ENCODE measurements at regions not wholly inside any gene's neighbourhood (a gene's known extent, or its start where the extent isn't known, plus 50 kb on each side); places are given as distances from the start of the nearest gene placed in this dataset.

DNA sequence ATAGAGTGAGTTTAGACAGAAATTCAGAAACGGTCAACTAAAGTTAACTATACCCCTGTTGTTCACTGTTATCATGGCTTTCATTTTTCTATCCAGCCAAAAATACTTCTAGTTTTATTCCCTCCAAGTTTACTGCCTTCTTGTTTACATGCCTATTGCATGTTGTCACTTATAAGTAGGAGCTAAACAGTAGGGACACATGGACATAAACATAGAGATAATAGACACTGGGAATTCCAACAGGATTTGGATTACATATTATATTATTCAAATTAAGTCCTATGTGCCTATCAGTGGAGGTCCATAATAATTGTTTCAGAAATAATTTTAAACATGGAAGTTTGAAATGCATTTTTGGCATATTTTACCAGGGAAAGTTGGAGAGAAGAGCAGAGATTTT lies 269.1 kb upstream of the ZNF717 start:
- no peak for TF ChIP-seq ZNF830 (tag by site-specific recombination; IDR thresholded peaks at IDR 0.05; ENCODE audit: low read depth)
- TF ChIP-seq, protein P1, sequence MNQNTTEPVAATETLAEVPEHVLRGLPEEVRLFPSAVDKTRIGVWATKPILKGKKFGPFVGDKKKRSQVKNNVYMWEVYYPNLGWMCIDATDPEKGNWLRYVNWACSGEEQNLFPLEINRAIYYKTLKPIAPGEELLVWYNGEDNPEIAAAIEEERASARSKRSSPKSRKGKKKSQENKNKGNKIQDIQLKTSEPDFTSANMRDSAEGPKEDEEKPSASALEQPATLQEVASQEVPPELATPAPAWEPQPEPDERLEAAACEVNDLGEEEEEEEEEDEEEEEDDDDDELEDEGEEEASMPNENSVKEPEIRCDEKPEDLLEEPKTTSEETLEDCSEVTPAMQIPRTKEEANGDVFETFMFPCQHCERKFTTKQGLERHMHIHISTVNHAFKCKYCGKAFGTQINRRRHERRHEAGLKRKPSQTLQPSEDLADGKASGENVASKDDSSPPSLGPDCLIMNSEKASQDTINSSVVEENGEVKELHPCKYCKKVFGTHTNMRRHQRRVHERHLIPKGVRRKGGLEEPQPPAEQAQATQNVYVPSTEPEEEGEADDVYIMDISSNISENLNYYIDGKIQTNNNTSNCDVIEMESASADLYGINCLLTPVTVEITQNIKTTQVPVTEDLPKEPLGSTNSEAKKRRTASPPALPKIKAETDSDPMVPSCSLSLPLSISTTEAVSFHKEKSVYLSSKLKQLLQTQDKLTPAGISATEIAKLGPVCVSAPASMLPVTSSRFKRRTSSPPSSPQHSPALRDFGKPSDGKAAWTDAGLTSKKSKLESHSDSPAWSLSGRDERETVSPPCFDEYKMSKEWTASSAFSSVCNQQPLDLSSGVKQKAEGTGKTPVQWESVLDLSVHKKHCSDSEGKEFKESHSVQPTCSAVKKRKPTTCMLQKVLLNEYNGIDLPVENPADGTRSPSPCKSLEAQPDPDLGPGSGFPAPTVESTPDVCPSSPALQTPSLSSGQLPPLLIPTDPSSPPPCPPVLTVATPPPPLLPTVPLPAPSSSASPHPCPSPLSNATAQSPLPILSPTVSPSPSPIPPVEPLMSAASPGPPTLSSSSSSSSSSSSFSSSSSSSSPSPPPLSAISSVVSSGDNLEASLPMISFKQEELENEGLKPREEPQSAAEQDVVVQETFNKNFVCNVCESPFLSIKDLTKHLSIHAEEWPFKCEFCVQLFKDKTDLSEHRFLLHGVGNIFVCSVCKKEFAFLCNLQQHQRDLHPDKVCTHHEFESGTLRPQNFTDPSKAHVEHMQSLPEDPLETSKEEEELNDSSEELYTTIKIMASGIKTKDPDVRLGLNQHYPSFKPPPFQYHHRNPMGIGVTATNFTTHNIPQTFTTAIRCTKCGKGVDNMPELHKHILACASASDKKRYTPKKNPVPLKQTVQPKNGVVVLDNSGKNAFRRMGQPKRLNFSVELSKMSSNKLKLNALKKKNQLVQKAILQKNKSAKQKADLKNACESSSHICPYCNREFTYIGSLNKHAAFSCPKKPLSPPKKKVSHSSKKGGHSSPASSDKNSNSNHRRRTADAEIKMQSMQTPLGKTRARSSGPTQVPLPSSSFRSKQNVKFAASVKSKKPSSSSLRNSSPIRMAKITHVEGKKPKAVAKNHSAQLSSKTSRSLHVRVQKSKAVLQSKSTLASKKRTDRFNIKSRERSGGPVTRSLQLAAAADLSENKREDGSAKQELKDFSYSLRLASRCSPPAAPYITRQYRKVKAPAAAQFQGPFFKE (tag by site-specific recombination; IDR thresholded peaks at IDR 0.05; ENCODE audit: borderline replicate concordance) = no peak
- TF ChIP-seq, protein P2, sequence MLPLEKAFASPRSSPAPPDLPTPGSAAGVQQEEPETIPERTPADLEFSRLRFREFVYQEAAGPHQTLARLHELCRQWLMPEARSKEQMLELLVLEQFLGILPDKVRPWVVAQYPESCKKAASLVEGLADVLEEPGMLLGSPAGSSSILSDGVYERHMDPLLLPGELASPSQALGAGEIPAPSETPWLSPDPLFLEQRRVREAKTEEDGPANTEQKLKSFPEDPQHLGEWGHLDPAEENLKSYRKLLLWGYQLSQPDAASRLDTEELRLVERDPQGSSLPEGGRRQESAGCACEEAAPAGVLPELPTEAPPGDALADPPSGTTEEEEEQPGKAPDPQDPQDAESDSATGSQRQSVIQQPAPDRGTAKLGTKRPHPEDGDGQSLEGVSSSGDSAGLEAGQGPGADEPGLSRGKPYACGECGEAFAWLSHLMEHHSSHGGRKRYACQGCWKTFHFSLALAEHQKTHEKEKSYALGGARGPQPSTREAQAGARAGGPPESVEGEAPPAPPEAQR (tag by site-specific recombination; IDR thresholded peaks at IDR 0.05) = no peak
- TF ChIP-seq TCF7L2 (IDR thresholded peaks at IDR 0.05; ENCODE audit: borderline replicate concordance, low read depth, low read length) = no peak
- no peak for TF ChIP-seq ZNF701 (tag by site-specific recombination; IDR thresholded peaks at IDR 0.05)
- TF ChIP-seq ZNF639 (tag by site-specific recombination; IDR thresholded peaks at IDR 0.05) = no peak
- TF ChIP-seq ZNF473 (tag by site-specific recombination; IDR thresholded peaks at IDR 0.05) = no peak
- TF ChIP-seq ZNF37A (tag by site-specific recombination; IDR thresholded peaks at IDR 0.05) = no peak
- no peak for TF ChIP-seq ZNF366 (tag by site-specific recombination; conservative IDR thresholded peaks at IDR 0.05)
- TF ChIP-seq ZNF24 (tag by site-specific recombination; IDR thresholded peaks at IDR 0.05) = no peak
- no peak for TF ChIP-seq ZNF280C (tag by site-specific recombination; IDR thresholded peaks at IDR 0.05)
- TF ChIP-seq ZBTB26 (tag by site-specific recombination; optimal IDR thresholded peaks at IDR 0.05) = no peak
- TF ChIP-seq ZNF335 (tag by site-specific recombination; conservative IDR thresholded peaks at IDR 0.05) = no peak
- TF ChIP-seq ZNF121 (tag by site-specific recombination; IDR thresholded peaks at IDR 0.05) = no peak
- no peak for TF ChIP-seq ZNF174 (tag by site-specific recombination; IDR thresholded peaks at IDR 0.05)
- no peak for TF ChIP-seq ZNF426 (tag by site-specific recombination; IDR thresholded peaks at IDR 0.05)
- no peak for TF ChIP-seq ZNF354C (tag by site-specific recombination; IDR thresholded peaks at IDR 0.05; ENCODE audit: borderline replicate concordance, low read depth)
- TF ChIP-seq, protein P3, sequence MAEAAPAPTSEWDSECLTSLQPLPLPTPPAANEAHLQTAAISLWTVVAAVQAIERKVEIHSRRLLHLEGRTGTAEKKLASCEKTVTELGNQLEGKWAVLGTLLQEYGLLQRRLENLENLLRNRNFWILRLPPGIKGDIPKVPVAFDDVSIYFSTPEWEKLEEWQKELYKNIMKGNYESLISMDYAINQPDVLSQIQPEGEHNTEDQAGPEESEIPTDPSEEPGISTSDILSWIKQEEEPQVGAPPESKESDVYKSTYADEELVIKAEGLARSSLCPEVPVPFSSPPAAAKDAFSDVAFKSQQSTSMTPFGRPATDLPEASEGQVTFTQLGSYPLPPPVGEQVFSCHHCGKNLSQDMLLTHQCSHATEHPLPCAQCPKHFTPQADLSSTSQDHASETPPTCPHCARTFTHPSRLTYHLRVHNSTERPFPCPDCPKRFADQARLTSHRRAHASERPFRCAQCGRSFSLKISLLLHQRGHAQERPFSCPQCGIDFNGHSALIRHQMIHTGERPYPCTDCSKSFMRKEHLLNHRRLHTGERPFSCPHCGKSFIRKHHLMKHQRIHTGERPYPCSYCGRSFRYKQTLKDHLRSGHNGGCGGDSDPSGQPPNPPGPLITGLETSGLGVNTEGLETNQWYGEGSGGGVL (tag by site-specific recombination; IDR thresholded peaks at IDR 0.05) = no peak
- no peak overlapping the region for H3K4me3 ChIP-seq (ENCODE audit: low read depth, low read length)
- H3K27ac ChIP-seq (ENCODE audit: extremely low read depth, low read depth, low read length) = no peak overlapping the region
- H3K9me3 ChIP-seq (ENCODE audit: control insufficient read depth, insufficient read depth, low read depth, low read length) = no peaks in the 10 kb centered on the region
- H3K4me1 ChIP-seq (ENCODE audit: control insufficient read depth, insufficient read depth, low read length) = no peaks in the 10 kb centered on the region
- CTCF ChIA-PET = no interaction called here
- POLR2A ChIA-PET = no interaction called here
- no peaks in the 10 kb centered on the region for H3K36me3 ChIP-seq (ENCODE audit: control insufficient read depth in 2 of 2, insufficient read depth in 1 of 2, low read length in 2 of 2)
